LNCAP (cell line): ENCODE measurements at regions not wholly inside any gene's neighbourhood (a gene's known extent, or its start where the extent isn't known, plus 50 kb on each side); places are given as distances from the start of the nearest gene placed in this dataset.

Source experiments
- TF ChIP-seq, protein P1 (sequence below): fragments of 450-650 bp; IDR thresholded peaks from 2 replicates; pipeline ENCODE4 v1.5.1; 2017; ENCODE audit warnings: mild to moderate bottlenecking

DNA sequence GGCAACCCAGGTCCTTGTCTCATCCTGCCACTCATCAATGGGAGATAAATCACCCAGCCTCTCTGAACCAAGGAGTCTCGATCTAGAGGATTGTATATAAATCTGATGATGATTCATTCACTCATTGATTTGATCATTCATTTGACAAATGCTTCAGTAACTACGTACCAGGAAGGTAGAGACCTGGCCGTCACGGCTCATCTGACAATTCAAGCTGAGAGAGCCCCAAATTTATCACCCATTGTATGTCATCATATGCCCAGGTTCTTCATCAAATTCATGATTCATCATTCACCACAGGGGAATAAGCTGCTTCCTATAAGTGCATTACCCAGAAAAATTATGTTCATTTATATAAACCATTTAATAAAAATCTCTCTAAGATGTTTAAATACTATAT lies 116.9 kb downstream of the FAM161A start:
- TF ChIP-seq, protein P1, sequence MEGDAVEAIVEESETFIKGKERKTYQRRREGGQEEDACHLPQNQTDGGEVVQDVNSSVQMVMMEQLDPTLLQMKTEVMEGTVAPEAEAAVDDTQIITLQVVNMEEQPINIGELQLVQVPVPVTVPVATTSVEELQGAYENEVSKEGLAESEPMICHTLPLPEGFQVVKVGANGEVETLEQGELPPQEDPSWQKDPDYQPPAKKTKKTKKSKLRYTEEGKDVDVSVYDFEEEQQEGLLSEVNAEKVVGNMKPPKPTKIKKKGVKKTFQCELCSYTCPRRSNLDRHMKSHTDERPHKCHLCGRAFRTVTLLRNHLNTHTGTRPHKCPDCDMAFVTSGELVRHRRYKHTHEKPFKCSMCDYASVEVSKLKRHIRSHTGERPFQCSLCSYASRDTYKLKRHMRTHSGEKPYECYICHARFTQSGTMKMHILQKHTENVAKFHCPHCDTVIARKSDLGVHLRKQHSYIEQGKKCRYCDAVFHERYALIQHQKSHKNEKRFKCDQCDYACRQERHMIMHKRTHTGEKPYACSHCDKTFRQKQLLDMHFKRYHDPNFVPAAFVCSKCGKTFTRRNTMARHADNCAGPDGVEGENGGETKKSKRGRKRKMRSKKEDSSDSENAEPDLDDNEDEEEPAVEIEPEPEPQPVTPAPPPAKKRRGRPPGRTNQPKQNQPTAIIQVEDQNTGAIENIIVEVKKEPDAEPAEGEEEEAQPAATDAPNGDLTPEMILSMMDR = no peak

DNA sequence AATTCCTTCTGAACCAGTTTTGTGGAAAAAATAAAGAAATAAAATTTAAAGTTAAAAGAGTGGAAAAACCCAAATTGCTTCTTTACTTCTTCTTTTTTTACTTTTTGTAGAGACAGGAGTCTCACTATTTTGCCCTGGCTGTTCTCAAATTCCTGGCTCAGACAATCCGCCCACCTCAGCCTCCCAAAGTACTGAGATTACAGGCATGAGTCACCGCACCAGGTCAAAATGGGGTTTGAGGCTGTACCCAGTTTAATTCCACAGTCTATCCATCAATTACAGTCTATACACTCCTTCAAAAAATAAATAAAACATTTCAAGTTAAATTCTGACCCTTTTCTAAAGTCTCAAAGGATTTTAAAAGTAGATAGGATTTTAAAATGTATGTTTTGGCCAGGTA lies 120.3 kb downstream of the FAM161A start:
- TF ChIP-seq, protein P1 = no peak

DNA sequence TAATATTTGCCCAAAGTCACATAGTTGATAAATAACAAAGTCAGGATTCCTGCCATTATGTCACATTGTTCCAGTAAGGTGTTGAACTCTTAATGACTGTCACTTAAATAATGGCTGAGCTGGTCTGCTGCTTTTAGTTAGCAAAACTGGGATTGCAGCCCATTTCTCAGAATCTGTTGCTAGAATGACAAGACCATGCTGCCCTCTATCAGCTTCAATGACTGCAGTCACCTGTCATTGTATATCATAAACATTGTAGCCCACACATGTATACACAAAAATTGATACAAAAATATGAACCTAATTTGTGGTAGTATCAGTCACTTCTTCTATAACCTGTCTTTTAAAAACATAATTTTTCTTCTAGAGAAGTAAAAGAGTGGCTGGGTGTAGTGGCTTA lies 121.1 kb downstream of the FAM161A start:
- TF ChIP-seq, protein P1 = peak; percentile 16; the same call in 1 of the 2 replicates

DNA sequence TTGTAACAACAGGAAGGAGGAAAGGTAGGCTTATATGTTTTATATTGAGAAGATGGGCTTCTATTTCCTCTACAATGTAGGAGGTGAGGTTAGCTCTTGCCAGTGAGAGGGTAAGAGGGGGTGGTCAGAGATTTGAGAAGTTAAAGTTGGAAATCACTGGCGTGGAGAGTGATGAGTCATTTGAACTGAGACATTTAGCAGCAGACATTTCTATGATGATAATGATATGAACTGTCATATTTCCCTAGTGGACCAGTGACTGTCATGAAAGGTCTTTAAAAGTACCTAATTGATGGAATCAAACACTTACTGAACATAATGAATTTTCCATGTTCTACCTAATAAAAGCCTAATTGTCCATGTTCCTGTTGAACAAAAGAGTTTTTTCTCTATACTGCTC lies 126.1 kb downstream of the FAM161A start:
- TF ChIP-seq, protein P1 = no peak

DNA sequence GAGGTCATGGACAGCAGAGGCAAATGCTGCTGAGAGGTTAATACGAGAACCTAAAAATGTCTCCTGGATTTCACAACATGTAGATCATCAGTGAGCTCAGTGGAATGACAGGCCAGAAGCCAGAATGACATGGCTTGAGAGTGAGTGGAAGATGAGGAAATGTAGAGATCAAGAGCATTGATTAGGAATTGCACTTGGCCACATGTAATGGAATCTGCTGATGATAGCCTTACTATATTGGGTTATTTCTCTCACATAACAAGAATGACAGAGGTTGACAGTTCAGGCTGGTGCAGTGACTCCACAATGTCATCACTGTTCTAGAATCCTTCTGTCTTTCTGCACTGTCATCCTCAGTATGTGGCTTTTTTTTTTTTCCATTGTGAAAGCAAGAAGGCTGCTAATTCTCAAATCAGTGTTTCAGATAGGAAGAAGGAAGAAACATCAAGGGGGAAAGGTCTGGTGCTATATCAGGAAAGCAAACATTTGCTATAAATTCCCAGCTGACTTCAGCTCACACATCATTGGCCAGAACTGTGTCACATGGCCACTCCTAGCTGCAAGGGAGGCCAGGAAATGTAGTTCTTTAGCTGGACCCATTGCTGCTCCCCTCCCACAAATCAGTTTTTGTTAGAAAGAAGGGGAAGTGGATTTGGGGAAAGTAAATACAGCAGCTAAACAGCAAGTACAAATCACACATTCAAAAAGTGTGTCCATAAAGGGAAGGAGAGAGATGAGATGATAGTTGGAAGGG lies 127.2 kb downstream of the FAM161A start:
- TF ChIP-seq, protein P1 = no peak

DNA sequence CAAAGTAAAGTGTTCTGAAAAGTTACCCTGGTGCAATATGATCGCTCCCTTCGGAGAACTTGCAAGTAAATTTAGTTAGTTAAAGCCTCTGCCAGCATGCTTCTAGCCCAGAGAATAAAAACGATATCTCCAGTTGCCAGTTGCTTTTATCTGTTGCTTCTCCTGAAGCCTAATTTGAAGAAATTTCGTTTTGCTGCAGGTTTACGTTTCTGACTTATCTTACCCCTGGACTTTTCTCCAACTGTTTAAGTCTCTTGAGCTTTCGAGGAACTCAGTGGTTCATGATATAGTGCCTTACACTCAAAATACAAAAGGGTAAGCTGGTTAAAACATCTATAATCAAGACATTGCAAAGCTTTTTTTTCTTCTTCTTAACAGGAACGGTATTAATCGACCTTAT lies 131.1 kb downstream of the FAM161A start:
- TF ChIP-seq, protein P1 = no peak

DNA sequence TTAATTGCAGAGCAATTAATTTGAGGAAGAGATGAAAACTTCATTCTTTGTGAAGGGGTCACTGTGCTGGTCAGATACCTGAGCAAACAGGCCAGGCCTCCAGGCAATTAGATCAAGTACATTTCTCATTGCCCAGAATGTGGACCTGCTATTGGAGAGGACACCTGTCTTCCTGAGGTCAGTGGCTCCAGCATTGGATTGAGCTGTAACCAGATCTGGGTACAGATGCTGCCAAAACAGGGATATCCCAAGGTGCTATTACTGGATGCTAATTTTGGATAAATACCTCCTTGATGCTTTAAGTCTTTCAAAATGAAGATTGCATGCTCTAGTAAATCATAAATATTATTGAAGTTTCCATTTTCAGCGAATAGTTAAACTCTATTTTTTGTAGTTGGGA lies 131.5 kb downstream of the FAM161A start:
- TF ChIP-seq, protein P1 = no peak

DNA sequence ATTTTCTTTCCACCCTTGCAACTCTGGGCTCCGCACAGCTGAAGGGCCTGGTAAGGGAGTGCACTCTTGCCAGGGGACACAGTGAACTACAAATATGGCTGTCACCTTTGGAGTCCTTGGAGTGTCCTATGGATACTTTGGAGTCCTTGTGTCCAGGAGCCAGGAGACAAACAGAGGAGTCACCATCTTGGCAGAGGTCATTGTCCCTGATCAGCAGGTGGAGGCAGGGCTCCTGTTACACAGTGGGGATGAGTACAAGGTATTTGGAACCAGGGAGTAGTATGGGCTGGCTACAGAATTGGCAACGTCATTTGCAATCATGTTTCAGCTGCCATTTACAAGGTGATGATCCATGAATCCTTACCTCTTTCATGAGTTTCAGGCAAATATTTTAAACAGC lies 132.5 kb downstream of the FAM161A start:
- TF ChIP-seq, protein P1 = no peak
